ENCODE measurements at regions not wholly inside any gene's neighbourhood (a gene's known extent, or its start where the extent isn't known, plus 50 kb on each side); places are given as distances from the start of the nearest gene placed in this dataset.
A peak's percentile ranks its signal among the peaks of the same experiment; 100 is the strongest.

- no peak overlapping the region for H3K4me3 ChIP-seq (ENCODE audit: low read depth, low read length)
- TF ChIP-seq POLR2A (IDR thresholded peaks at IDR 0.05; ENCODE audit: extremely low read depth, insufficient read length) (no peak), MAX (IDR thresholded peaks at IDR 0.05; ENCODE audit: low read depth, low read length) (no peak), MYC (IDR thresholded peaks at IDR 0.05; ENCODE audit: low read depth, low read length) (no peak), CTCF (IDR thresholded peaks at IDR 0.05; ENCODE audit: low read depth, low read length) (no peak)
- DNase-seq (ENCODE audit: low read depth): no peak
These were observed 54.8 kb upstream of the PRSS23 start for GRCh38 chr11:86745571-86745970.

- H3K4me3 ChIP-seq (ENCODE audit: low read depth, low read length): no peak overlapping the region
- peak; percentile 89 for DNase-seq (ENCODE audit: low read depth)
- no peak for TF ChIP-seq MAX (IDR thresholded peaks at IDR 0.05; ENCODE audit: low read depth, low read length)
- no peak; the same call in 1 of the 2 replicates for TF ChIP-seq MYC (IDR thresholded peaks at IDR 0.05; ENCODE audit: low read depth, low read length)
- TF ChIP-seq CTCF (IDR thresholded peaks at IDR 0.05; ENCODE audit: low read depth, low read length): no peak
- TF ChIP-seq POLR2A (IDR thresholded peaks at IDR 0.05; ENCODE audit: extremely low read depth, insufficient read length): no peak
These were observed 56.9 kb upstream of the PRSS23 start for GRCh38 chr11:86743223-86744118.

GRCh38 chr11:86741839-86742805 is 58.2 kb upstream of the PRSS23 start:
- H3K4me3 ChIP-seq (ENCODE audit: low read depth, low read length): no peak overlapping the region
- DNase-seq (ENCODE audit: low read depth): no peak
- TF ChIP-seq MYC (IDR thresholded peaks at IDR 0.05; ENCODE audit: low read depth, low read length) (no peak), POLR2A (IDR thresholded peaks at IDR 0.05; ENCODE audit: extremely low read depth, insufficient read length) (no peak), MAX (IDR thresholded peaks at IDR 0.05; ENCODE audit: low read depth, low read length) (no peak), CTCF (IDR thresholded peaks at IDR 0.05; ENCODE audit: low read depth, low read length) (no peak)

GRCh38 chr11:86741484-86741835 is 58.9 kb upstream of the PRSS23 start:
- no peak overlapping the region for H3K4me3 ChIP-seq (ENCODE audit: low read depth, low read length)
- TF ChIP-seq CTCF (IDR thresholded peaks at IDR 0.05; ENCODE audit: low read depth, low read length) (no peak), MYC (IDR thresholded peaks at IDR 0.05; ENCODE audit: low read depth, low read length) (no peak), POLR2A (IDR thresholded peaks at IDR 0.05; ENCODE audit: extremely low read depth, insufficient read length) (no peak), MAX (IDR thresholded peaks at IDR 0.05; ENCODE audit: low read depth, low read length) (no peak)

GRCh38 chr11:86740628-86741483 is 59.5 kb upstream of the PRSS23 start:
- 0 out of 2 replicates have a peak, but pooled peaks have one; percentile 9 for TF ChIP-seq MYC (IDR thresholded peaks at IDR 0.05; ENCODE audit: low read depth, low read length)
- peak; percentile 46; the same call in 1 of the 2 replicates for TF ChIP-seq MAX (IDR thresholded peaks at IDR 0.05; ENCODE audit: low read depth, low read length)
- TF ChIP-seq POLR2A (IDR thresholded peaks at IDR 0.05; ENCODE audit: extremely low read depth, insufficient read length): no peak
- no peak for TF ChIP-seq CTCF (IDR thresholded peaks at IDR 0.05; ENCODE audit: low read depth, low read length)
- no peak overlapping the region for H3K4me3 ChIP-seq (ENCODE audit: low read depth, low read length)
- DNase-seq (ENCODE audit: low read depth): peak; percentile 86

More at GRCh38 chr11:86741484-86741835, 58.9 kb upstream of the PRSS23 start:
- DNase-seq (ENCODE audit: low read depth): no peak
